ENCODE measurements at regions not wholly inside any gene's neighbourhood (a gene's known extent, or its start where the extent isn't known, plus 50 kb on each side); places are given as distances from the start of the nearest gene placed in this dataset.
"Not testable (repeated sequence)": the region's sequence is repeated elsewhere in the genome, so short reads cannot be mapped to it uniquely, and the experiment has no call there.

- not testable (repeated sequence) for TF ChIP-seq ZNF274 (IDR thresholded peaks at IDR 0.05; ENCODE audit: low read depth, low read length); CTCF (IDR thresholded peaks at IDR 0.05 in 2 of 3, conservative IDR thresholded peaks at IDR 0.05 in 1 of 3; ENCODE audit: borderline replicate concordance in 1 of 3, insufficient read depth in 1 of 3, low read depth in 2 of 3, low read length in 2 of 3); POLR2A (IDR thresholded peaks at IDR 0.05; ENCODE audit: borderline replicate concordance, extremely low read depth, insufficient read depth, insufficient read length)
Measured at GRCh38 chr20:28603218-28603577, 2654.3 kb upstream of the DEFB115 start.
